ENCODE measurements at regions not wholly inside any gene's neighbourhood (a gene's known extent, or its start where the extent isn't known, plus 50 kb on each side); places are given as distances from the start of the nearest gene placed in this dataset.

GRCh38 chr10:37703114-37703513 lies 154.3 kb downstream of the ZNF248 start:
- no peaks in the 10 kb centered on the region for H3K27me3 Mint-ChIP-seq
- no peak overlapping the region for H3K27ac Mint-ChIP-seq
- no peak overlapping the region for H3K4me3 Mint-ChIP-seq
- no peak for ATAC-seq
- H3K36me3 Mint-ChIP-seq, result no peaks in the 10 kb centered on the region
- H3K4me1 Mint-ChIP-seq, result no peaks in the 10 kb centered on the region
- peaks cover 5% of the 10 kb centered on the region for H3K9me3 Mint-ChIP-seq

- H3K9me3 Mint-ChIP-seq, result peaks cover 5% of the 10 kb centered on the region
- no peaks in the 10 kb centered on the region for H3K4me1 Mint-ChIP-seq
- H3K27me3 Mint-ChIP-seq, result no peaks in the 10 kb centered on the region
- H3K4me3 Mint-ChIP-seq, result no peak overlapping the region
- H3K27ac Mint-ChIP-seq, result no peak overlapping the region
- no peak for ATAC-seq
- no peaks in the 10 kb centered on the region for H3K36me3 Mint-ChIP-seq
Measured at GRCh38 chr10:37701781-37702493, 155.5 kb downstream of the ZNF248 start.

- H3K9me3 Mint-ChIP-seq, result peaks cover 6% of the 10 kb centered on the region
- H3K4me1 Mint-ChIP-seq, result no peaks in the 10 kb centered on the region
- H3K4me3 Mint-ChIP-seq, result no peak overlapping the region
- no peaks in the 10 kb centered on the region for H3K36me3 Mint-ChIP-seq
- no peak overlapping the region for H3K27ac Mint-ChIP-seq
- peak; percentile 37 for ATAC-seq
- H3K27me3 Mint-ChIP-seq, result no peaks in the 10 kb centered on the region
Measured at GRCh38 chr10:37700886-37701780, 156.3 kb downstream of the ZNF248 start.

- no peak overlapping the region for H3K4me3 Mint-ChIP-seq
- H3K36me3 Mint-ChIP-seq, result no peaks in the 10 kb centered on the region
- no peak for ATAC-seq
- H3K4me1 Mint-ChIP-seq, result no peaks in the 10 kb centered on the region
- no peaks in the 10 kb centered on the region for H3K27me3 Mint-ChIP-seq
- peaks cover 13% of the 10 kb centered on the region for H3K9me3 Mint-ChIP-seq
- H3K27ac Mint-ChIP-seq, result no peak overlapping the region
Measured at GRCh38 chr10:37687581-37687980, 169.8 kb downstream of the ZNF248 start.

GRCh38 chr10:37685741-37686683 lies 171.4 kb downstream of the ZNF248 start:
- H3K36me3 Mint-ChIP-seq, result no peaks in the 10 kb centered on the region
- peaks cover 13% of the 10 kb centered on the region for H3K9me3 Mint-ChIP-seq
- H3K4me3 Mint-ChIP-seq, result no peak overlapping the region
- no peak overlapping the region for H3K27ac Mint-ChIP-seq
- no peaks in the 10 kb centered on the region for H3K4me1 Mint-ChIP-seq
- ATAC-seq, result no peak
- H3K27me3 Mint-ChIP-seq, result no peaks in the 10 kb centered on the region

GRCh38 chr10:37684765-37685164 lies 172.6 kb downstream of the ZNF248 start:
- H3K9me3 Mint-ChIP-seq, result peaks cover 7% of the 10 kb centered on the region
- H3K27me3 Mint-ChIP-seq, result no peaks in the 10 kb centered on the region
- ATAC-seq, result no peak
- no peaks in the 10 kb centered on the region for H3K36me3 Mint-ChIP-seq
- H3K4me1 Mint-ChIP-seq, result no peaks in the 10 kb centered on the region
- H3K4me3 Mint-ChIP-seq, result no peak overlapping the region
- no peak overlapping the region for H3K27ac Mint-ChIP-seq

GRCh38 chr10:37682617-37683016 lies 174.8 kb downstream of the ZNF248 start:
- no peak for ATAC-seq

GRCh38 chr10:37681617-37681999 lies 175.8 kb downstream of the ZNF248 start:
- H3K4me3 Mint-ChIP-seq, result no peak overlapping the region

More at GRCh38 chr10:37682617-37683016, 174.8 kb downstream of the ZNF248 start:
- no peak overlapping the region for H3K27ac Mint-ChIP-seq
- H3K4me1 Mint-ChIP-seq, result no peaks in the 10 kb centered on the region
- H3K36me3 Mint-ChIP-seq, result no peaks in the 10 kb centered on the region
- no peaks in the 10 kb centered on the region for H3K9me3 Mint-ChIP-seq
- H3K4me3 Mint-ChIP-seq, result no peak overlapping the region
- no peaks in the 10 kb centered on the region for H3K27me3 Mint-ChIP-seq

GRCh38 chr10:37680716-37681616 lies 176.4 kb downstream of the ZNF248 start:
- H3K9me3 Mint-ChIP-seq, result no peaks in the 10 kb centered on the region
- no peak overlapping the region for H3K4me3 Mint-ChIP-seq
- ATAC-seq, result no peak
- H3K27ac Mint-ChIP-seq, result no peak overlapping the region
- no peaks in the 10 kb centered on the region for H3K4me1 Mint-ChIP-seq
- no peaks in the 10 kb centered on the region for H3K36me3 Mint-ChIP-seq
- no peaks in the 10 kb centered on the region for H3K27me3 Mint-ChIP-seq

More at GRCh38 chr10:37681617-37681999, 175.8 kb downstream of the ZNF248 start:
- Mint-ChIP-seq H3K27ac (no peak overlapping the region), H3K4me1 (no peaks in the 10 kb centered on the region), H3K27me3 (no peaks in the 10 kb centered on the region), H3K9me3 (no peaks in the 10 kb centered on the region), H3K36me3 (no peaks in the 10 kb centered on the region)
- no peak for ATAC-seq

- no peak for ATAC-seq
- H3K4me1 Mint-ChIP-seq, result no peaks in the 10 kb centered on the region
- H3K27me3 Mint-ChIP-seq, result no peaks in the 10 kb centered on the region
- H3K9me3 Mint-ChIP-seq, result peaks cover 2% of the 10 kb centered on the region
- no peak overlapping the region for H3K27ac Mint-ChIP-seq
- H3K36me3 Mint-ChIP-seq, result no peaks in the 10 kb centered on the region
- no peak overlapping the region for H3K4me3 Mint-ChIP-seq
Measured at GRCh38 chr10:37680243-37680683, 177.1 kb downstream of the ZNF248 start.

GRCh38 chr10:37679465-37679864 lies 177.9 kb downstream of the ZNF248 start:
- no peaks in the 10 kb centered on the region for H3K4me1 Mint-ChIP-seq
- H3K4me3 Mint-ChIP-seq, result no peak overlapping the region
- peaks cover 3% of the 10 kb centered on the region for H3K9me3 Mint-ChIP-seq
- no peak for ATAC-seq
- H3K27me3 Mint-ChIP-seq, result no peaks in the 10 kb centered on the region
- no peaks in the 10 kb centered on the region for H3K36me3 Mint-ChIP-seq
- no peak overlapping the region for H3K27ac Mint-ChIP-seq

- H3K36me3 Mint-ChIP-seq, result no peaks in the 10 kb centered on the region
- no peaks in the 10 kb centered on the region for H3K4me1 Mint-ChIP-seq
- H3K27me3 Mint-ChIP-seq, result no peaks in the 10 kb centered on the region
- no peak for ATAC-seq
- H3K9me3 Mint-ChIP-seq, result peaks cover 16% of the 10 kb centered on the region
- no peak overlapping the region for H3K27ac Mint-ChIP-seq
- no peak overlapping the region for H3K4me3 Mint-ChIP-seq
Measured at GRCh38 chr10:37675449-37675848, 182.0 kb downstream of the ZNF248 start.

- Mint-ChIP-seq H3K9me3 (peaks cover 28% of the 10 kb centered on the region), H3K27ac (no peak overlapping the region), H3K27me3 (no peaks in the 10 kb centered on the region), H3K4me1 (no peaks in the 10 kb centered on the region), H3K4me3 (no peak overlapping the region), H3K36me3 (no peaks in the 10 kb centered on the region)
- no peak for ATAC-seq
Measured at GRCh38 chr10:37671802-37672201, 185.6 kb downstream of the ZNF248 start.

- Mint-ChIP-seq H3K36me3 (no peaks in the 10 kb centered on the region), H3K27ac (no peak overlapping the region), H3K9me3 (peaks cover 37% of the 10 kb centered on the region), H3K27me3 (no peaks in the 10 kb centered on the region), H3K4me1 (no peaks in the 10 kb centered on the region), H3K4me3 (no peak overlapping the region)
- no peak for ATAC-seq
Measured at GRCh38 chr10:37667736-37668135, 189.7 kb downstream of the ZNF248 start.

Measured in stimulated activated memory B cell treated with anti-CD40 and anti-IgM and Interleukin-4, amounts not matched to agents 10 μg/mL and 1 μg/mL and 100 μg/mL, for 72 hours (primary cell).